ENCODE measurements at regions not wholly inside any gene's neighbourhood (a gene's known extent, or its start where the extent isn't known, plus 50 kb on each side); places are given as distances from the start of the nearest gene placed in this dataset.

GRCh38 chr6:167701010-167701409, 125.7 kb upstream of the AFDN start:
- no peak for TF ChIP-seq CTCF (IDR thresholded peaks at IDR 0.05)
- no peak for TF ChIP-seq POLR2A (IDR thresholded peaks at IDR 0.05)

All from lower leg skin (tissue), 3 donors.